H1 (cell line): ENCODE measurements at regions not wholly inside any gene's neighbourhood (a gene's known extent, or its start where the extent isn't known, plus 50 kb on each side); places are given as distances from the start of the nearest gene placed in this dataset.

Experiments used
- CTCF ChIA-PET: fragments of 300-600 bp; sonication (Branson Sonifier 250); formaldehyde crosslinking; loops from one replicate; lab custom pipeline; 2021; ENCODE audit not compliant: partially characterized antibody; lab: Charles Lee
- POLR2A ChIA-PET: fragments of 300-600 bp; sonication (Branson Sonifier 250); formaldehyde crosslinking; loops from one replicate; lab custom pipeline; 2021; ENCODE audit warnings: inconsistent platforms; ENCODE audit not compliant: partially characterized antibody; lab: Charles Lee
- DNase-seq, 2 experiments: peaks; one replicate each; pipeline versions ENCODE4 v3.0.0 to v3.0.0-alpha.2; 2010 to 2022; ENCODE audit warnings: low spot score in 2 of 2, low read depth in 1 of 2, mixed read lengths in 1 of 2
- FAIRE-seq: peaks from 2 replicates; lab custom pipeline; 2011; peaks lifted over from hg19 to GRCh38; lab: Jason Lieb, UNC
- H2AFZ ChIP-seq: 2 replicates; pipeline ENCODE4 v1.8.1; 2012; ENCODE audit warnings: low read length, inconsistent platforms
- H2AK5ac ChIP-seq: 2 replicates; pipeline ENCODE4 v1.6.1; 2013; ENCODE audit warnings: low read depth, low read length
- H2BK120ac ChIP-seq: replicated peaks from 2 replicates; pipeline ENCODE3; 2013; ENCODE audit warnings: low read depth, low read length, inconsistent platforms
- H2BK12ac ChIP-seq: 2 replicates; pipeline ENCODE4 v1.6.1; 2013; ENCODE audit warnings: low read depth, low read length
- H2BK15ac ChIP-seq: 2 replicates; pipeline ENCODE4 v1.6.1; 2013; ENCODE audit warnings: low read length
- H2BK20ac ChIP-seq: 2 replicates; pipeline ENCODE4 v1.6.1; 2013; ENCODE audit warnings: low read length
- H2BK5ac ChIP-seq: 2 replicates; pipeline ENCODE4 v1.6.1; 2013; ENCODE audit warnings: low read depth, low read length
- H3K14ac ChIP-seq: 2 replicates; pipeline ENCODE4 v1.6.1; 2013; ENCODE audit warnings: inconsistent platforms; ENCODE audit not compliant: insufficient read length
- H3K18ac ChIP-seq: 2 replicates; pipeline ENCODE4 v1.6.1; 2013; ENCODE audit warnings: low read length; ENCODE audit errors: extremely low read depth
- H3K23ac ChIP-seq: 2 replicates; pipeline ENCODE4 v1.6.1; 2013; ENCODE audit warnings: inconsistent platforms; ENCODE audit not compliant: insufficient read length
- H3K23me2 ChIP-seq: 2 replicates; pipeline ENCODE4 v1.6.1; 2013; ENCODE audit warnings: low read depth, low read length
- H3K27ac ChIP-seq: 2 replicates; pipeline ENCODE4 v1.6.1; 2011; ENCODE audit warnings: low read depth, low read length, inconsistent platforms
- H3K27me3 ChIP-seq, 4 experiments: replicated peaks in 1 of 4; 1 replicate in 1 of 4; 2 replicates in 3 of 4; pipeline versions ENCODE4 v1.6.1 to v1.8.1; 2011 to 2013; ENCODE audit warnings: low read length in 3 of 4, mild to moderate bottlenecking in 3 of 4, inconsistent platforms in 2 of 4, mixed read lengths in 2 of 4, moderate library complexity in 1 of 4; ENCODE audit not compliant: control insufficient read depth in 3 of 4, insufficient read depth in 3 of 4; ENCODE audit errors: extremely low read depth in 1 of 4
- H3K36me3 ChIP-seq, 4 experiments: 2 replicates each; pipeline versions ENCODE4 v1.6.1 to v1.8.1; 2011 to 2013; ENCODE audit warnings: mild to moderate bottlenecking in 4 of 4, low read length in 3 of 4, moderate library complexity in 2 of 4, control low read depth in 1 of 4, inconsistent platforms in 1 of 4; ENCODE audit not compliant: insufficient read depth in 4 of 4, control insufficient read depth in 2 of 4
- H3K4ac ChIP-seq: replicated peaks from 2 replicates; pipeline ENCODE3; 2013; ENCODE audit warnings: low read length, low read depth, mixed read lengths, inconsistent platforms; ENCODE audit not compliant: insufficient read length
- H3K4me1 ChIP-seq, 4 experiments: replicated peaks in 1 of 4; 1 replicate in 1 of 4; 2 replicates in 3 of 4; pipeline versions ENCODE4 v1.6.1 to v1.8.1; 2011 to 2013; ENCODE audit warnings: low read length in 3 of 4, inconsistent platforms in 2 of 4, mixed read lengths in 1 of 4; ENCODE audit not compliant: insufficient read depth in 4 of 4, control insufficient read depth in 3 of 4
- H3K4me2 ChIP-seq, 2 experiments: 2 replicates each; pipeline versions ENCODE4 v1.6.1 to v1.8.1; 2011 to 2013; ENCODE audit warnings: low read depth in 2 of 2, low read length in 2 of 2, control low read depth in 1 of 2, inconsistent platforms in 1 of 2, mild to moderate bottlenecking in 1 of 2; ENCODE audit not compliant: insufficient read depth in 1 of 2
- H3K4me3 ChIP-seq, 4 experiments: fragments of 200-600, 300-600 bp in 1 of 4; sonication (generic), shearing (Covaris generic), sonication (Bioruptor Twin) in 1 of 4; 2 replicates each; pipeline versions ENCODE4 v1.5.1 to v1.8.1; 2011 to 2016; ENCODE audit warnings: low read length in 4 of 4, low read depth in 3 of 4, control low read depth in 2 of 4, inconsistent platforms in 2 of 4, mild to moderate bottlenecking in 2 of 4, mixed read lengths in 1 of 4, moderate library complexity in 1 of 4; ENCODE audit not compliant: insufficient read depth in 2 of 4; ENCODE audit errors: extremely low read depth in 1 of 4
- H3K56ac ChIP-seq: replicated peaks from 2 replicates; pipeline ENCODE3; 2013; ENCODE audit warnings: low read depth, mild to moderate bottlenecking, mixed read lengths, low read length, inconsistent platforms; ENCODE audit not compliant: insufficient read length
- H3K79me1 ChIP-seq: 2 replicates; pipeline ENCODE4 v1.6.1; 2013; ENCODE audit warnings: low read depth, low read length, control low read depth
- H3K79me2 ChIP-seq, 2 experiments: 2 replicates each; pipeline versions ENCODE4 v1.6.1 to v1.8.1; 2012 to 2013; ENCODE audit warnings: low read length in 2 of 2, mild to moderate bottlenecking in 2 of 2, inconsistent platforms in 1 of 2; ENCODE audit not compliant: insufficient read depth in 2 of 2, control insufficient read depth in 1 of 2
- H3K9ac ChIP-seq, 4 experiments: replicated peaks in 1 of 4; 1 replicate in 1 of 4; 2 replicates in 3 of 4; pipeline versions ENCODE4 v1.6.1 to v1.8.1; 2011 to 2013; ENCODE audit warnings: low read depth in 3 of 4, low read length in 3 of 4, control low read depth in 2 of 4, mild to moderate bottlenecking in 2 of 4, moderate library complexity in 2 of 4, inconsistent platforms in 1 of 4; ENCODE audit errors: extremely low read depth in 1 of 4
- H3K9me3 ChIP-seq, 2 experiments: 2 replicates each; pipeline versions ENCODE4 v1.6.1 to v1.8.1; 2012 to 2013; ENCODE audit warnings: mild to moderate bottlenecking in 2 of 2, moderate library complexity in 2 of 2, control low read depth in 1 of 2, inconsistent platforms in 1 of 2, low read depth in 1 of 2, low read length in 1 of 2, mixed read lengths in 1 of 2; ENCODE audit not compliant: insufficient read depth in 2 of 2
- H4K20me1 ChIP-seq, 2 experiments: replicated peaks in 1 of 2; 2 replicates each; pipeline versions ENCODE3 to v1.8.1; 2011 to 2013; ENCODE audit warnings: inconsistent platforms in 2 of 2, low read length in 2 of 2, mild to moderate bottlenecking in 1 of 2; ENCODE audit not compliant: insufficient read depth in 2 of 2, control insufficient read depth in 1 of 2
- H4K5ac ChIP-seq: 2 replicates; pipeline ENCODE4 v1.6.1; 2013; ENCODE audit warnings: low read length, low read depth, mixed read lengths, inconsistent platforms; ENCODE audit not compliant: insufficient read length
- H4K8ac ChIP-seq: 2 replicates; pipeline ENCODE4 v1.8.0; 2013; ENCODE audit warnings: mild to moderate bottlenecking, moderate library complexity, low read length, inconsistent platforms; ENCODE audit not compliant: insufficient read depth; ENCODE audit errors: extremely low read depth
- H4K91ac ChIP-seq: replicated peaks from 2 replicates; pipeline ENCODE3; 2013; ENCODE audit warnings: low read length, mixed read lengths, inconsistent platforms; ENCODE audit not compliant: insufficient read length
- BRCA1 ChIP-seq: IDR thresholded peaks from 2 replicates; pipeline ENCODE4 v1.6.1; 2012; ENCODE audit warnings: low read depth, low read length, improper control_type of control experiment
- GABPA ChIP-seq: IDR thresholded peaks from 2 replicates; pipeline ENCODE4 v1.6.1; 2011; ENCODE audit warnings: mild to moderate bottlenecking, low read length, moderate library complexity, borderline replicate concordance; ENCODE audit not compliant: insufficient read depth
- POU5F1 ChIP-seq: IDR thresholded peaks from 2 replicates; pipeline ENCODE4 v1.6.1; 2011; ENCODE audit warnings: low read depth, mild to moderate bottlenecking, low read length, moderate library complexity
- WGBS, 2 experiments: shearing (Covaris generic) in 1 of 2; methylation state at CpG; one replicate each; pipeline versions ENCODE4 v1.1.6 to v1.1.7; 2013 to 2015; ENCODE audit warnings: low lambda C conversion rate in 2 of 2, mixed read lengths in 2 of 2, inconsistent platforms in 1 of 2, low coverage in 1 of 2, missing lambda C conversion rate in 1 of 2; ENCODE audit not compliant: insufficient replicate concordance in 2 of 2, insufficient coverage in 1 of 2, insufficient read length in 1 of 2; ENCODE audit errors: extremely low coverage in 1 of 2, missing lambda C conversion rate in 1 of 2; 5-methylcytosine and 5-hydroxymethylcytosine counted together

DNA sequence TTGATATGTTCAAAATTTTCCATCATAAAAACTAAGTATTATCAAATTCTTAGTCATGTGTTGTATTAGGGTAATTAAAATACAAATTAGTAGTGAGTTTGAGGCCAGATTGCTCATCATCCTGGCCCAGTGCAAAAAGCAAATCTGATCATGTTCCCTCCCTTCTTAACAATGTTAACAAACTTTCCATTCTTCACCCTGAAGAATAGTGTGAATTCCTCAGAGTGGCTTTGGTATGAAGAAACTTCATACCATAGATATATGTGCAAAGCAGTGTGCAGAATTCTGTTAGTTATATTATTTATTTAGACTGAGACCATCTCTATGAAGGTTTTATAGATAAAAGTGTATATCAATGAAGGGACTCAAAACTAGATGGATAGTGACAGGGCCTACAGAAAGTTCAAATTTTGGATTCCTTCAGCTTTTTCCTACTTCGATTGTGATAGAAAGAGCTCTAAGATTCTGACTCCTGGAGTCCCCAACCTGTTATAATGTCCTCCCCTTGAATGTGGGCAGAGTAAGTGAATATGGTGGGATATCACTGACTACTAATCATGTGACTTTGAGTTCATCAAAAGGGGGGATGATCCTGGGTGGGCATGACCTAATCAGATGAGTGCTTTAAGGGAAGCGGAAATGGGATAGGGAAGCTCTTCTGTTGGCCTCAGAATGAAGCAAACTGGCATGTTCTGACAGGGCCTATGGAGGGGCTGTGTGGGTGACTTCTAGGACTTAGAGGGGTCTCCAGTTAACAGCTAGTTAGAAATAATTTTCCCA lies 271.4 kb downstream of the BTG1 start:
- H2BK120ac ChIP-seq = no peak overlapping the region
- H2BK20ac ChIP-seq = no peak overlapping the region
- POLR2A ChIA-PET = no interaction called here
- no peaks in the 10 kb centered on the region for H3K36me3 ChIP-seq
- DNase-seq = no peak
- H3K4me3 ChIP-seq = no peak overlapping the region
- no peaks in the 10 kb centered on the region for H3K27me3 ChIP-seq
- CTCF ChIA-PET = no interaction called here
- no peak overlapping the region for H3K4ac ChIP-seq
- H2BK12ac ChIP-seq = no peak overlapping the region
- H3K79me2 ChIP-seq = no peaks in the 10 kb centered on the region
- H3K4me2 ChIP-seq = no peak overlapping the region
- H4K20me1 ChIP-seq = no peaks in the 10 kb centered on the region
- TF ChIP-seq POU5F1 (no peak), BRCA1 (no peak), GABPA (no peak)
- no peak overlapping the region for H2BK5ac ChIP-seq
- H2BK15ac ChIP-seq = no peak overlapping the region
- H3K9me3 ChIP-seq = 0 out of 4 replicates have a peak, but pooled peaks cover 0 to 3% of the 10 kb centered on the region in 2 experiments
- H4K91ac ChIP-seq = no peak overlapping the region
- H3K56ac ChIP-seq = no peak overlapping the region
- FAIRE-seq = no peak
- no peak overlapping the region for H4K5ac ChIP-seq
- no peaks in the 10 kb centered on the region for H3K79me1 ChIP-seq
- H2AFZ ChIP-seq = no peak overlapping the region
- no peaks in the 10 kb centered on the region for H3K4me1 ChIP-seq
- no peaks in the 10 kb centered on the region for H3K23me2 ChIP-seq
- H3K27ac ChIP-seq = no peak overlapping the region
- H2AK5ac ChIP-seq = no peak overlapping the region
- no peak overlapping the region for H4K8ac ChIP-seq
- WGBS, 2 experiments = 88% methylated on average over 2 of the region's 2 CpGs; no CpG with 5 or more reads in 1 of the 2 experiments
- H3K18ac ChIP-seq = no peak overlapping the region
- H3K14ac ChIP-seq = no peak overlapping the region
- H3K23ac ChIP-seq = no peak overlapping the region
- no peak overlapping the region for H3K9ac ChIP-seq
